Prostate gland (tissue), 2 donors: ENCODE measurements at regions not wholly inside any gene's neighbourhood (a gene's known extent, or its start where the extent isn't known, plus 50 kb on each side); places are given as distances from the start of the nearest gene placed in this dataset.

Experiments
- DNase-seq: peaks from one replicate; pipeline ENCODE4 v3.0.0-alpha.2; 2019; ENCODE audit warnings: low spot score
- H3K27ac ChIP-seq, 2 donors: fragments of 200-600 bp; sonication (generic); 2 replicates each; pipeline ENCODE4 v1.5.1; 2017 to 2019
- H3K27me3 ChIP-seq: fragments of 200-600 bp; sonication (generic); replicated peaks from 2 replicates; pipeline ENCODE4 v1.5.1; 2019; ENCODE audit not compliant: insufficient read depth
- H3K36me3 ChIP-seq, 2 donors: fragments of 200-600 bp; sonication (generic); 1 replicate in 1 of 2; 2 replicates in 1 of 2; pipeline versions ENCODE4 v1.5.1 to v1.8.1; 2017 to 2019
- H3K4me1 ChIP-seq: fragments of 200-600 bp; sonication (generic); replicated peaks from 2 replicates; pipeline ENCODE4 v1.5.1; 2019
- H3K4me3 ChIP-seq, 2 donors: fragments of 200-600 bp; sonication (generic); 2 replicates each; pipeline ENCODE4 v1.5.1; 2017 to 2019
- H3K9me3 ChIP-seq: fragments of 200-600 bp; sonication (generic); 2 replicates; pipeline ENCODE4 v1.5.1; 2017
- POLR2A ChIP-seq: fragments of 450-650 bp; IDR thresholded peaks from one replicate; pipeline ENCODE4 v1.6.1; 2016; ENCODE audit warnings: antibody characterized with exemption, mild to moderate bottlenecking
- POLR2AphosphoS5 ChIP-seq: sonication (generic); formaldehyde crosslinking; IDR thresholded peaks from one replicate; pipeline ENCODE4 v1.6.1; 2017; ENCODE audit warnings: antibody characterized with exemption
- WGBS: methylation state at CpG from one replicate; pipeline ENCODE4 v1.1.5; 2018; 5-methylcytosine and 5-hydroxymethylcytosine counted together
- intact Hi-C: fragments of 100-400 bp; cut with DNase I; formaldehyde crosslinking; loops from one replicate; pipeline ENCODE4 v1.14.2; 2022
- TF ChIP-seq, protein P1 (sequence below), 4 experiments: fragments of 200-600 bp in 2 of 4; fragments of 450-650 bp in 2 of 4; sonication (generic) in 2 of 4; IDR thresholded peaks; 1 replicate in 3 of 4; 2 replicates in 1 of 4; pipeline ENCODE4 v1.5.1; 2016 to 2019; ENCODE audit warnings: antibody characterized with exemption in 4 of 4, mild to moderate bottlenecking in 2 of 4, moderate library complexity in 2 of 4

GRCh38 chr2:147589127-147589526 is 255.7 kb upstream of the ACVR2A start:
- no peak for DNase-seq
- TF ChIP-seq, protein P1, sequence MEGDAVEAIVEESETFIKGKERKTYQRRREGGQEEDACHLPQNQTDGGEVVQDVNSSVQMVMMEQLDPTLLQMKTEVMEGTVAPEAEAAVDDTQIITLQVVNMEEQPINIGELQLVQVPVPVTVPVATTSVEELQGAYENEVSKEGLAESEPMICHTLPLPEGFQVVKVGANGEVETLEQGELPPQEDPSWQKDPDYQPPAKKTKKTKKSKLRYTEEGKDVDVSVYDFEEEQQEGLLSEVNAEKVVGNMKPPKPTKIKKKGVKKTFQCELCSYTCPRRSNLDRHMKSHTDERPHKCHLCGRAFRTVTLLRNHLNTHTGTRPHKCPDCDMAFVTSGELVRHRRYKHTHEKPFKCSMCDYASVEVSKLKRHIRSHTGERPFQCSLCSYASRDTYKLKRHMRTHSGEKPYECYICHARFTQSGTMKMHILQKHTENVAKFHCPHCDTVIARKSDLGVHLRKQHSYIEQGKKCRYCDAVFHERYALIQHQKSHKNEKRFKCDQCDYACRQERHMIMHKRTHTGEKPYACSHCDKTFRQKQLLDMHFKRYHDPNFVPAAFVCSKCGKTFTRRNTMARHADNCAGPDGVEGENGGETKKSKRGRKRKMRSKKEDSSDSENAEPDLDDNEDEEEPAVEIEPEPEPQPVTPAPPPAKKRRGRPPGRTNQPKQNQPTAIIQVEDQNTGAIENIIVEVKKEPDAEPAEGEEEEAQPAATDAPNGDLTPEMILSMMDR (IDR thresholded peaks at IDR 0.05): no peak
- TF ChIP-seq POLR2AphosphoS5: no peak
- no peak for TF ChIP-seq POLR2A
- H3K27ac ChIP-seq: no peak overlapping the region
- no peaks in the 10 kb centered on the region for H3K36me3 ChIP-seq
- H3K4me3 ChIP-seq: no peak overlapping the region
- intact Hi-C loops: no loop called here
- H3K4me1 ChIP-seq: no peaks in the 10 kb centered on the region
- no peaks in the 10 kb centered on the region for H3K27me3 ChIP-seq
- WGBS: 54% methylated on average over 1 of the region's 1 CpG
- H3K9me3 ChIP-seq: no peaks in the 10 kb centered on the region

DNA sequence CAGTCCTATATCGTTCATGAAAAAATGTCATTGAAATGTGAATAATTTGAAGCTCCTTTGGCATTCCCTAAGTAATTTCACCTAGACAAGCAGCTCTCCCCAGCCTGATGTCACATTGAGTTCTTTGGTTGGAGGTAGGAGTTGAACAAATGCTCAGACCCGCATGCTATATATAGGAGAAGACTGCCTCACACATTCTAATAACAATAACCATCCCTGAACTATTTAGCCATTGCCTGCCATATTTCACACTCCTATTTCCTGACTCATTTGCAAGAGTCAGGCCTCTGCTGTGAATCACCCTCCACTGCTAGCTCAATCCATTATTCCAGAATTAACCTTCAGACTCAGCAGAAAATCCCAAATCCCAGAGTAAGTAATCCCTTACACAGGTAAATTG is 256.6 kb upstream of the ACVR2A start:
- 75% methylated on average over 2 of the region's 2 CpGs for WGBS
- TF ChIP-seq, protein P1 (IDR thresholded peaks at IDR 0.05): no peak
- TF ChIP-seq POLR2AphosphoS5 (no peak), POLR2A (no peak)
- Histone ChIP-seq H3K27me3 (no peaks in the 10 kb centered on the region), H3K4me1 (no peaks in the 10 kb centered on the region), H3K27ac (no peak overlapping the region), H3K36me3 (no peaks in the 10 kb centered on the region), H3K4me3 (no peak overlapping the region), H3K9me3 (no peaks in the 10 kb centered on the region)
- intact Hi-C loops: no loop called here
- no peak for DNase-seq

DNA sequence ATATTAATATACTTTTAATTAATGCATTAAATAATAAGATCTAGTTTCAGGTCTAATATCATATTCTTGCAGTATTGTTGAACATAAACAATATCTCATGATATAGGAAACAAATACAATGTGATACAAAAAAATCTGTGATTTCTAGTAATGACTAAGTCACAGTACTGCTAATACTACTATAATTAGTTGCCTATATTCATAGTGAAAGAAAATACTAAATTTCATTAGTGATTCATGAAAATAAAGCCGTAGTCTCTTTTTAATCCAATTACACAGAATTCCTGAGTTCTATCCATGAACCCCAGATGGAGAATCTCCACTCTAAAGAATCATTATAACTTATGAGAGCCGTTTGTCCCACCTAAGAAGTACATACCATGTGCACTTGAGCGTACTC is 266.3 kb upstream of the ACVR2A start:
- Histone ChIP-seq H3K27me3 (no peaks in the 10 kb centered on the region), H3K27ac (no peak overlapping the region), H3K4me1 (no peaks in the 10 kb centered on the region), H3K36me3 (no peaks in the 10 kb centered on the region), H3K4me3 (no peak overlapping the region), H3K9me3 (no peaks in the 10 kb centered on the region)
- no peak for DNase-seq
- 95% methylated on average over 3 of the region's 3 CpGs for WGBS
- intact Hi-C loops: no loop called here
- TF ChIP-seq POLR2AphosphoS5 (no peak), POLR2A (no peak)
- TF ChIP-seq, protein P1 (IDR thresholded peaks at IDR 0.05): no peak

DNA sequence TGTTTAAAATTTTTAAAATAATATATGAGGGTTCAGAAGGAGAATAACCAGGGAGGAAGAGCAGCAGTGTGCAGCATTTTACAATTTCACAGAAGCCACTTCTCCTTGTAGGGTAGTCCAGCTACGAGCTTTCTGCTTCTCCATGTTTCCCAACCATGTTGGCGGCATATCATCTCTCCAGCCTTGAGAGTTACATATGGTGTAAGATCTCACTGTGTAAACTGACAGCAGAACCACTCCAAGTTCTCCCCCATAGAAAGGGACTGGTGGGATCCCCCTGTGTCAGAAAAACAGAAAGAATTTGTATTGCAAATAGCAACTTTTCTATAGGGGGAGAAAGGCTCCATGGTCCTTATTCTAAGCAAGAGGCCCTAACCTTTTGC is 266.8 kb upstream of the ACVR2A start:
- 93% methylated on average over 2 of the region's 2 CpGs for WGBS
- TF ChIP-seq POLR2A (no peak), POLR2AphosphoS5 (no peak)
- TF ChIP-seq, protein P1 (IDR thresholded peaks at IDR 0.05): no peak
- no peak overlapping the region for H3K27ac ChIP-seq

DNA sequence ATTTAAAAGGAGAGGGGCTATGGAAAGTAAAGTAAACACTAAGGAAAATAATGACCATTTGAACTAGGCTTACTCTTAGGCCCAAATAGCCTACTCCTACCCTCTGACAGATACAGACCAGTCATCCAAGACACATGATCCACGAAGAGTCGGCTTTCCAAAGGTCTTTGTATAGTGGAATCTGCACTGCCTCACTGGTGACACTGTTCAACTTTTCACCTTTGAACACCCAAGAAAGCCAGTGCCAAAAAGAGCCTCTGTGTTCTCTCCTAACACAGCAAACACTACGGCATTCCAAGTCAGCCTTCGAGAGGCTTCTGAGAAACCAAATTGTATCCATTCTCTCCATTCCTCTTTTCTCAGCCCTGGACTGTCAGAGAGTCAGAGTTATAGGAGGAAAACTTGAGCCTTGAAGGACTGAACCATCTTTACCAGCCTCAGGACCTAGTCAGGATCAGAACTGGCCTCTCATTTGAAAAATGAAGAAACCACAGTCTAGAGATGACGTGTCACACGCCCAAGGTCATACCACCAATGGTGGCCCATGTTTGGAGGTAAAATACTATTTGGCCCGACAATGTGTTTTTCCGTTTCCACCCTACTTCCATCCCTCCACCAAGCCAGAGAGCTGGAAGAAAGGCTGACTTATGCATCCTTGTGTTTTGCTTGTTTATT is 267.4 kb upstream of the ACVR2A start:
- Histone ChIP-seq H3K36me3 (no peaks in the 10 kb centered on the region), H3K27ac (no peak overlapping the region), H3K27me3 (no peaks in the 10 kb centered on the region), H3K9me3 (no peaks in the 10 kb centered on the region), H3K4me3 (no peak overlapping the region), H3K4me1 (no peaks in the 10 kb centered on the region)
- TF ChIP-seq POLR2A (no peak), POLR2AphosphoS5 (no peak)
- TF ChIP-seq, protein P1 (IDR thresholded peaks at IDR 0.05): no peak
- intact Hi-C loops: no loop called here
- no peak for DNase-seq
- 77% methylated on average over 8 of the region's 8 CpGs for WGBS

More for the DNA sequence above, 266.8 kb upstream of the ACVR2A start:
- H3K4me1 ChIP-seq: no peaks in the 10 kb centered on the region
- intact Hi-C loops: no loop called here
- no peak overlapping the region for H3K4me3 ChIP-seq
- H3K9me3 ChIP-seq: no peaks in the 10 kb centered on the region
- DNase-seq: no peak
- H3K36me3 ChIP-seq: no peaks in the 10 kb centered on the region
- H3K27me3 ChIP-seq: no peaks in the 10 kb centered on the region
